ENCODE measurements at regions not wholly inside any gene's neighbourhood (a gene's known extent, or its start where the extent isn't known, plus 50 kb on each side); places are given as distances from the start of the nearest gene placed in this dataset.

DNA sequence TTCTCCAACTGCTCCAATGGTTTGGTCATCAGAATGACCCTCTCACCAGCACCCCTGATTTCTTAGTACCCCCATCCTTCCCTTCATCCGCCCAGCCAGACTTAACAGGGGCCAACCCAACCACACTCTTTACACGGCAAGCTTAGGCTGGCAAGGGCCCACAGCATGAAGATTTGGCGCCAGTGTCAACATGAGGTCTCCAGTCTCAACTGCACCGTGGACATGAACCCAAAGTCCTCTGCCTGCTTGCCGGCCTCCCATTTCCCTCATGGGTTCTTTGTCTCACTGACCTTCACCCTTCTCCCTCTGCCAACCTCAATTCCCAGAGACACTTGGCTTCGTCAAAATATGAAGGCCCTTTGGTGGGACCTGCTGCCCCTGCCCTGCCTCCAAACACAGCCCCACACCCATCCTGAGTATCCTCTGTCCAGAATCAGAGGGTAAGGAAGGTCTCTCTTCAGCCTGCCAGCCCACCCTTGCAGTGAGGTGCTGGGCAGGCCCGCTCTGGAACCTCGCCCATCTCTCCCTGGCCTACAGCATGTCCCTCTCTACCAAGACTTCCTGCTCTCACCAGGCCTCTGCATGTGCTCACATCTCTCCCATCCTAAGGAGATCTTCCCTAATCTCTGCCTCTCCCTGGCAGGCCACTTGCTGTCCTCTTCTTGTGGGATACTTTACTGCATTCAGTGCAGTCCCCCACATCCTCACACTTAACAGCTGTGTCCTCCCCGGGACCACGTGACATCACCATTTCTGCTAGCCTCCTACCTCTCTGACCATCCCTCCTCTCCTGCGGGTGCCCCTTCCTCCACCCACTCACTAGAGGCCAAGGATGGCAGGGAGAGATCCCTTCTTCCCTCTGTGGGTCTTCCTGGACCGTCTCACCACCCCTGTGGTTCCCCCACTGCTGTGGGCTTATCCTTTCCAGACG lies 91.7 kb upstream of the ZMIZ1 start:
- DNase-seq (ENCODE audit: low spot score): no peak

GRCh38 chr10:78979938-78980337 lies 88.8 kb upstream of the ZMIZ1 start:
- DNase-seq (ENCODE audit: low spot score): no peak

- DNase-seq (ENCODE audit: low spot score): no peak
Observed at GRCh38 chr10:78980354-78980753, 88.4 kb upstream of the ZMIZ1 start.

DNA sequence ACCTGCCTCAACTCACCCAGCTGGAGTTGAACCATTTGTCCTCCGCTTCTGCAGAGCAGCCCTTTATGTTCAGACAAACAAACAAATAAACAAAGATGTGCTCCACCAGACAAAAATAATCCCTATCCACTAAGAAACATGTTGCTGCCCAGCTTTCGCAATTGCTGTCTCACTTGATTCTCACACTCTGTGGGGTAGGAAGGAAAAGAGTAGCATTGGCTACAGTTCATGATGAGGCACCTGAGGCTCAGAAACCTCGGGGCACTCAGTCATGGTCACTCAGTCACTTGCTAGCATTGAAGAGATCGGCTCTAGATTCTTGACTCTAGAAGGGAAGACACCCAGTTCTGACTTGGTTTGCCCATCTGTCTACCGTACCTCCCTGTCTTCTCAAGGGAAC lies 88.0 kb upstream of the ZMIZ1 start:
- DNase-seq (ENCODE audit: low spot score): no peak

DNA sequence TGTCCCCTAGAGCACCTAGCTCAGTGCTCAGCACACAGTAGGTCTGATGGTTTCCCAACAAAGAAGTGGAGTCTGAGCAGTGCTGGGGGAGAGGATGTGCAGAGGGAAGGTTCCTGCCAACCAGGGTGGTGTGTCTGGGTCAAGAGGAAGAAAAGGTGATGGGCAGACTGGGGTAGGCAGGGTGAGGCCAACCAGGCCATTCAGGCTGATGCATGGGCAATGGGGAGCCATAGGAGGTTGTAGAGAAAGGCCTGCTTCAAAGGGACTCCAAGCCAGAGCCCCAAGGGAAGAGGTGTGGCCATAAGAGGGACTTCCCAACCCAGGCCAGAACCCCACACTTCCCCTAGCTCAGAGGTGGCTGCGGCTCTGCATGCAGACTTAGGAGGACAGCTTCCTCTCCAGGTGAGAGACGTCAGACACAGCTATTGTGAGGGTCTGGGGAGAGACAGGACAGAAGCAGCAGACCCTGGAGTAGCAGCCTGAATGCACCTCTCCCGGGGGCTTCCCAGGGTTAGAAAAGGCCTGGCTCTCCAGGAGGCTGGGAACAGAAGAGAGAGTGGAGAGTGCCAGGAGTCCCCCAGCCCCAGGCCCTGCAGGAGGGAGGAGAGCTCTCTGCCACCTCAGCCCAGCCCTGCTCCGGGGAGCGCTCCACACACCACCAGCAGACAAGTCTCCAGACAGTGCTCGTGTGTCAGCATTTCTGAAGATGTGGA lies 87.4 kb upstream of the ZMIZ1 start:
- DNase-seq (ENCODE audit: low spot score): no peak

- no peak for DNase-seq (ENCODE audit: low spot score)
Observed at GRCh38 chr10:78981970-78982281, 86.8 kb upstream of the ZMIZ1 start.

DNA sequence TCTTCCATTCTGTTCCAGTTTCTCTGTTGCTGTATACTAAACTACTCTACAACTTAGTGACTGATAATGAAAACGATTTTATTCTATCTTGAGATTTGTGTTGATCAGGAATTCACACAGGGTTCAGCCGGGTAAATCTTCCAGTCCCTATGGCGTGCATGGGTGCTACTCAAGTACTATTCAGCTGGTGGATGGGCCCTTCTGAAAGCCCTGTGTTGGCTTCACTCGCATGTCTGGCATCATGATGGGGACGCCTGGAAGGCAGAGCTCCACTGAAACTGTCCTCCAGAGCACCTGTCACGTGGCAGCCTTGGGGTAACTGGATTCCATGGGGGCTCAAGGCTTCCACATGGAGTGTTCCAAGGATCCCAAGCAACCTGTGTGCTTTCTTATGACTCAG lies 86.0 kb upstream of the ZMIZ1 start:
- DNase-seq (ENCODE audit: low spot score): no peak

- DNase-seq (ENCODE audit: low spot score): no peak
Observed at GRCh38 chr10:78983608-78984007, 85.2 kb upstream of the ZMIZ1 start.

GRCh38 chr10:78985973-78986818 lies 82.6 kb upstream of the ZMIZ1 start:
- DNase-seq (ENCODE audit: low spot score): no peak

- DNase-seq (ENCODE audit: low spot score): no peak
Observed at GRCh38 chr10:78991187-78991586, 77.6 kb upstream of the ZMIZ1 start.

- no peak for DNase-seq (ENCODE audit: low spot score)
Observed at GRCh38 chr10:78992333-78992732, 76.4 kb upstream of the ZMIZ1 start.

DNA sequence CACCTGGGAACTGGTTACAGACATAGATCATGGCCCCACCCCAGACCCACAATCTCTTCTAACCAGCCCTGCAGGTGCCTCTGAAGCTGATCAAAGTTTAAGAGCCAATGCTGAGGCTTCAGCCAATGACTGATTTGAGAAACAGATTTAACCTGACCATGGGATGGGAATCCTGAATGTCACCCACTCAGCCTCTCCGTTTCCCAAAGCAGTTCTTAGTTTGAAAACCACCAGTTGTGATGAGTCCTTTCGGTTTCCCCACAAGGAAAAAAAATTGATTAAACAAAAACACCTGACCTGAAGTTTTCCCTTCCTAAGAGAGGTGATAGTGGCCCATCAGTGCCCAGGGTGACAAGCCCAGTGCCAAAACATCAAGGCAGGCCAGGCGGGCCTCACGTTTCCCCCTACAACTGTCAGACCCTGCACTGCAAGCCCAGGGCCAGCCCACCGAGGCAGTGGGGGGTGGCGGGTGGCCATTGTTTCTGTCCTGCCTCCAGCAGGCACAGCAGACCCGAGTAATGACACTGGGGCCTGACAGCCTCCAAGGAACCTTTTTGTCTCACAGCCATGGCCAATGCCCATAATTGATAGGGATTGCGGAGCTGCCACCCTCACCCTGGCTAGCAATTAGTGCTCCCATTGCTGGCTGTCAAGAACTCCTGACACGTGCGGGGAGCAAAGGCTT lies 75.4 kb upstream of the ZMIZ1 start:
- DNase-seq (ENCODE audit: low spot score): no peak

GRCh38 chr10:78995987-78996791 lies 72.6 kb upstream of the ZMIZ1 start:
- DNase-seq (ENCODE audit: low spot score): no peak

- no peak for DNase-seq (ENCODE audit: low spot score)
Observed at GRCh38 chr10:78996792-78997129, 72.0 kb upstream of the ZMIZ1 start.

GRCh38 chr10:78997635-78998618 lies 70.8 kb upstream of the ZMIZ1 start:
- no peak for DNase-seq (ENCODE audit: low spot score)

- no peak for DNase-seq (ENCODE audit: low spot score)
Observed at GRCh38 chr10:79001082-79001885, 67.5 kb upstream of the ZMIZ1 start.

DNA sequence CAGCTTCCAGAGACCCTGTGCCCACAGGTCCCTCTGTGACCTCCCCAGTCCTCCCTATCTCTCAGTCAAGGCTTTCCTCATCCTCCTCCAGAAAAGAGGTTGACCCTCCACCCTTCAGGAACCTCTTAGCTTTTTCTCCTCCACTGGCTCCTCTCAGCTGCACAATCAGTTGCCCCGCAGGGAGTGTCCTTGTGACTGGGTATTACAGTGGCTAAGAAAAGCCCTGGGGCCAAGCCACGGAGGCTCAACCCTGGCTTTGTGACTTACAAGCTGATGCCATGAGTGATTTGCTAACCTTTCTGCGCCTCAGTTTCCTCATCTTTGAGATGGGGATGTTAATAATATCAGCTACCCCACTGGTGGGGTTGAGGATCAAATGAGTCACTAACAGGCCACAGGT lies 66.4 kb upstream of the ZMIZ1 start:
- DNase-seq (ENCODE audit: low spot score): no peak

DNA sequence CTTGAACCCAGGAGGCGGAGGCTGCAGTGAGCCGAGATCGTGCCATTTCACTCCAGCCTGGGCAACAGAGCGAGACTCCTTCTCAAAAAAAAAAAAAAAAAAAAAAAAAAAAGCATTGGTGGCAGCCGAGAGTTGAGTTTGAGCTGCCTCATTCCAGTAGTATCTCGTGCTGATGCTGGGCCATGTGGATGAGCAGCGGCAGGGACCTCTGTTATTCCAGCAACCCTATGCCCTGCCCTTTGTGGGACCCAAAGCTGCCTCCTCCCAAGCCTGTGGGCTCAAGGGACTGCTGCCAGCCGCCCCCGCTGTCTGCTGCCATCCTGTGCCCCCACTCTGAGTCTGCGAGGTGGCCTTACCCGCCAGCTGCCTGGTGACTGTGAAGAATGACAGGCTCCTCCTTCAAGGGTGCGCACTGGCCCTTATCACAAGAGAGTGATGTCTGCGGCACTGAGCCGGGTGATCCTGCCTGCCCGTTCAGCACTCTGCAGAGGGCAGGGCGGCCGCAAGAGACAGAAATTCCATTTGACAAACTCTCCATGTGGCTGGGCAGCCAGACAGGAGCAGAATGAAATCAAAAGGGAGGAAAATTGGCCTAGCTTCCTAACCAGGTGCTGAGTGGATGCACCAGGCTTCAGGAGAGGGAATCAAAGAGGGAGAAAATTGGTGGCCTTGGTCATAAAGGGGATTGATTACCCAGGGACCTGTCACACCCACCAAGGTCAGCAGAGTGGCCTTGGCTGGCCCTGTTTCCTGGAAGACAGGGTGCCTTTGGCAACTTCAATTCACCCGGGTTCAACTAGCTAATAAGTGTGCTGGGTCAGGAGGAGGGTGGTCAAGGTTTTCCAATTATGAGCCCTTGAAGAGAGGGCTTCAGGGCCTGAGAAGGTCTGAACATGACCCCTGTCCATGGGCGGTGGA lies 65.3 kb upstream of the ZMIZ1 start:
- no peak for DNase-seq (ENCODE audit: low spot score)
